Activated B cell treated with CpG ODN at 0.5 μM for 24 hours (primary cell): ENCODE measurements at regions not wholly inside any gene's neighbourhood (a gene's known extent, or its start where the extent isn't known, plus 50 kb on each side); places are given as distances from the start of the nearest gene placed in this dataset.

Experiments
- ATAC-seq: fragments of 200-7000 bp; cut with Tn5 transposase; one replicate; pipeline ENCODE4 v1.10.0; 2021; ENCODE audit warnings: low read depth, mild to moderate bottlenecking, moderate library complexity
- CTCF ChIA-PET: fragments of 350-600 bp; sonication (Branson Sonifier 250); formaldehyde crosslinking; loops from one replicate; lab custom pipeline; 2021; ENCODE audit warnings: antibody characterized with exemption; lab: Charles Lee
- POLR2A ChIA-PET: fragments of 350-600 bp; sonication (Branson Sonifier 250); formaldehyde crosslinking; loops from one replicate; lab custom pipeline; 2021; ENCODE audit warnings: antibody characterized with exemption; lab: Charles Lee
- DNase-seq: peaks from one replicate; pipeline ENCODE4 v3.0.0; 2022
- H3K27ac Mint-ChIP-seq: one replicate; pipeline ENCODE4 v1.8.0; 2020; ENCODE audit warnings: mixed read lengths
- H3K27me3 Mint-ChIP-seq: one replicate; pipeline ENCODE4 v1.8.0; 2021; ENCODE audit warnings: mixed read lengths
- H3K36me3 Mint-ChIP-seq: one replicate; pipeline ENCODE4 v1.8.0; 2021; ENCODE audit warnings: low read depth, mixed read lengths
- H3K4me1 Mint-ChIP-seq: one replicate; pipeline ENCODE4 v1.8.0; 2021; ENCODE audit warnings: mixed read lengths
- H3K4me3 Mint-ChIP-seq: one replicate; pipeline ENCODE4 v1.8.0; 2020; ENCODE audit warnings: mild to moderate bottlenecking, mixed read lengths
- H3K9me3 Mint-ChIP-seq: one replicate; pipeline ENCODE4 v1.8.0; 2020; ENCODE audit warnings: mixed read lengths
- intact Hi-C: fragments of 100-400 bp; cut with micrococcal nuclease; formaldehyde crosslinking; loops from one replicate; pipeline ENCODE4 v1.15.1; 2024
- TF ChIP-seq, protein P1 (sequence below): fragments of 200-600 bp; IDR thresholded peaks from one replicate; pipeline ENCODE4 v1.8.0; 2022; ENCODE audit warnings: antibody characterized with exemption, mild to moderate bottlenecking

DNA sequence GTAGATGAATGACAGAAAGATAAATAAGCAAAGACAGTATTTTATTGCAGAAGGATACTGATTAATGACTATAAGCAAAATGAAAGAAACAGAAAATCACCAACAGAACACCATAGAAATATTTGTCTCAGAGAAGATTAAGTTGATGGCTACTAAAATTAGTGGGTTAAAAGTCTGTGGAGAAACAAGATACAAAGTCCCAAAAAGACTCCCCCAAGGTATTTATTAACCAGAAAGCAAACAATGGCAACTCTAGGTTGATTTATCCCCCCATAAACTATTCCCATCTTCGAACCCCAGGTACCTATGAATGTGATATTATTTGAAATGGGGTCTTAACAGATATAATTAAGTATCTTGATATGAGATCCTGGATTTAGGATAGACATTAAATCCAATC, 1104.5 kb upstream of the PHF14 start:
- Mint-ChIP-seq H3K36me3 (no peaks in the 10 kb centered on the region), H3K4me1 (no peaks in the 10 kb centered on the region), H3K9me3 (peaks cover 2% of the 10 kb centered on the region), H3K27ac (no peak overlapping the region), H3K4me3 (no peak overlapping the region), H3K27me3 (no peaks in the 10 kb centered on the region)
- CTCF ChIA-PET = no interaction called here
- POLR2A ChIA-PET = no interaction called here
- no peak for DNase-seq
- no peak for ATAC-seq
- intact Hi-C loops = no loop called here
- TF ChIP-seq, protein P1, sequence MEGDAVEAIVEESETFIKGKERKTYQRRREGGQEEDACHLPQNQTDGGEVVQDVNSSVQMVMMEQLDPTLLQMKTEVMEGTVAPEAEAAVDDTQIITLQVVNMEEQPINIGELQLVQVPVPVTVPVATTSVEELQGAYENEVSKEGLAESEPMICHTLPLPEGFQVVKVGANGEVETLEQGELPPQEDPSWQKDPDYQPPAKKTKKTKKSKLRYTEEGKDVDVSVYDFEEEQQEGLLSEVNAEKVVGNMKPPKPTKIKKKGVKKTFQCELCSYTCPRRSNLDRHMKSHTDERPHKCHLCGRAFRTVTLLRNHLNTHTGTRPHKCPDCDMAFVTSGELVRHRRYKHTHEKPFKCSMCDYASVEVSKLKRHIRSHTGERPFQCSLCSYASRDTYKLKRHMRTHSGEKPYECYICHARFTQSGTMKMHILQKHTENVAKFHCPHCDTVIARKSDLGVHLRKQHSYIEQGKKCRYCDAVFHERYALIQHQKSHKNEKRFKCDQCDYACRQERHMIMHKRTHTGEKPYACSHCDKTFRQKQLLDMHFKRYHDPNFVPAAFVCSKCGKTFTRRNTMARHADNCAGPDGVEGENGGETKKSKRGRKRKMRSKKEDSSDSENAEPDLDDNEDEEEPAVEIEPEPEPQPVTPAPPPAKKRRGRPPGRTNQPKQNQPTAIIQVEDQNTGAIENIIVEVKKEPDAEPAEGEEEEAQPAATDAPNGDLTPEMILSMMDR = no peak

DNA sequence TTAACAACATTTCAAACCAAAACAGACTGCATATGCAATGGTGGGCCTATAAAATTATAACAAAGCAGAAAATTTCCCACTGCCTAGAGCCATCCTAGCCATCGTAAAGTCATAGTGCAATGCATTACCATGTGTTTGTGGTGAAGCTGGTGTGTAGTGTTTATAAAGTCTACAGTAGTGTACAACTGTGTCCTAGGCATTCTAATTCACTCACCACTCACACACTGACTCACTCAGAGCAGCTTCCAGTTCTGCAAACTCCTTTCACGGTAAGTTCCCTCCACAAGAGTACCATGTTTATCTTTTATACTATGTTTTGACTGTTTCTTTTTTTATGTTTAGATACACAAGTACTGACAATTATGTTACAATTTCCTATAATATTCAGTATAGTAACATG, 1104.1 kb upstream of the PHF14 start:
- Mint-ChIP-seq H3K27me3 (no peaks in the 10 kb centered on the region), H3K9me3 (peaks cover 2% of the 10 kb centered on the region), H3K36me3 (no peaks in the 10 kb centered on the region), H3K4me1 (no peaks in the 10 kb centered on the region), H3K27ac (no peak overlapping the region), H3K4me3 (no peak overlapping the region)
- TF ChIP-seq, protein P1 = no peak
- POLR2A ChIA-PET = no interaction called here
- DNase-seq = no peak
- ATAC-seq = no peak
- intact Hi-C loops = no loop called here
- CTCF ChIA-PET = no interaction called here

DNA sequence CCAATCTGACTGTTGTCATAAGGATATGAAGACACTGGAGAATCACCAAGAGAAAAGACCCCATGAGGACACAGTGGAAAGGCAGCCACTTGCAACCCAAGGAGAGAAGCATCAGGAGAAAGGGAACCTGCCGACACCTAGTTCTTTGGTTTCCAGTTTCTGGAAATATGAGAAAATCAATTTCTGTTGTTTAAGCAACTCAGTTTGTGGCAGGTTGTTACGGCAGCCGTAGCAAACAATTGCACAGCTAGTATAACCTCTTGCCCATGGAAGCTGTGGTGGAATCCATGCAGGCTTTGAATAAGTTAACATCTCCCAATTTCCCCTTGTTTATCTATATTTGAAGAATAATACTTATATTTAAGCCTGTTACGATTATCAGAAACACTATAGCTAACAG, 1103.0 kb upstream of the PHF14 start:
- H3K4me3 Mint-ChIP-seq = no peak overlapping the region
- TF ChIP-seq, protein P1 = no peak
- ChIA-PET POLR2A (no interaction called here), CTCF (no interaction called here)
- H3K27me3 Mint-ChIP-seq = no peaks in the 10 kb centered on the region
- H3K27ac Mint-ChIP-seq = no peak overlapping the region
- no peaks in the 10 kb centered on the region for H3K36me3 Mint-ChIP-seq
- peaks cover 2% of the 10 kb centered on the region for H3K9me3 Mint-ChIP-seq
- intact Hi-C loops = no loop called here
- no peak for ATAC-seq
- no peaks in the 10 kb centered on the region for H3K4me1 Mint-ChIP-seq
- no peak for DNase-seq

DNA sequence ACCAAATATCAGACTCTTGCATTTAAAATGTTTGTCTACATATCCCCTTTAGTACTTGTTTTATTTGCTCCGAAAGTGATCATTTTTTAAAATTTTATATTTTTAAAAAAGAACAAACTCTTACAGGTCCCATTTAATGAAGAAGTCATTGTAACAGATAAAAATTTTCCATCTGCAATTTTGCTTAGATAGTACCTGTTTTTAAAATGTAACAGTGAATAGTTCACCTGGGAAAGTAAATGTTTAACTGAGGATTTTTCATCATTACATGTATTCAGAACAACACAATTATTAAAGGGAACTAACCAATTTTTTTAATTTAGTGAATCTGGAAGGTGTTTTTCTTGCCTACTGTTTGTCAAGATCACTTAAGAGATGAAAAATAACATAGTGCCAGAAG, 1099.5 kb upstream of the PHF14 start:
- H3K27me3 Mint-ChIP-seq = no peaks in the 10 kb centered on the region
- no peaks in the 10 kb centered on the region for H3K4me1 Mint-ChIP-seq
- TF ChIP-seq, protein P1 = no peak
- ChIA-PET CTCF (no interaction called here), POLR2A (no interaction called here)
- no peak overlapping the region for H3K4me3 Mint-ChIP-seq
- no peak for ATAC-seq
- DNase-seq = no peak
- intact Hi-C loops = no loop called here
- H3K9me3 Mint-ChIP-seq = peaks cover 6% of the 10 kb centered on the region
- H3K27ac Mint-ChIP-seq = no peak overlapping the region
- no peaks in the 10 kb centered on the region for H3K36me3 Mint-ChIP-seq

DNA sequence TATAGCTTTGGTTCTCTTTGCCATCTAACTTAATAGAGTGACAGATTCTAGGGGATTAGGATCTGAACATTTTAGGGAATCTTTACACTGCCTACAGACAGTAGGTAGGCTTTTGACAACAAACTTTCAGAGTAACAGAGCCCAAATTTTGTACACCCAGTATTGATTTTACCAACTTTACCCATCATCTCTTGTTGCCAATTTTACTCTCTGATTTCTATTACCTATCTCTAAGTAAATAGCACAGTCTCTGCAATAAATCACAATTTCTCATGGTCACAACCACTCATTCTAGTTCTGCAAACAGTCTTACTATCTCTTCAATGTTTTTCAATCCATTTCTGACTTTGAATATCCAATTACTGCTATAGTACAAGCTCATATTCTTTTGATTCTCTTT, 1097.6 kb upstream of the PHF14 start:
- H3K27me3 Mint-ChIP-seq = no peaks in the 10 kb centered on the region
- CTCF ChIA-PET = no interaction called here
- POLR2A ChIA-PET = no interaction called here
- DNase-seq (no peak), ATAC-seq (no peak)
- intact Hi-C loops = no loop called here
- H3K9me3 Mint-ChIP-seq = peaks cover 9% of the 10 kb centered on the region
- H3K4me3 Mint-ChIP-seq = no peak overlapping the region
- no peaks in the 10 kb centered on the region for H3K4me1 Mint-ChIP-seq
- TF ChIP-seq, protein P1 = no peak
- no peaks in the 10 kb centered on the region for H3K36me3 Mint-ChIP-seq
- H3K27ac Mint-ChIP-seq = no peak overlapping the region
